Heart right ventricle (tissue), 16 donors: ENCODE measurements at regions not wholly inside any gene's neighbourhood (a gene's known extent, or its start where the extent isn't known, plus 50 kb on each side); places are given as distances from the start of the nearest gene placed in this dataset.

Source experiments
- ATAC-seq, 8 donors: fragments of 200-7000 bp; cut with Tn5 transposase; one replicate each; pipeline ENCODE4 v1.9.1; 2020; ENCODE audit warnings: mild to moderate bottlenecking in 8 of 8, moderate library complexity in 8 of 8, moderate number of reproducible peaks in 1 of 8
- DNase-seq, 2 donors: peaks; one replicate each; pipeline ENCODE4 v3.0.0-alpha.2; 2020
- H3K27ac ChIP-seq, 10 donors: fragments of 200-600 bp; sonication (generic) in 2 of 10; one replicate each; pipeline versions ENCODE4 v1.5.0 to v1.8.0; 2020 to 2022; ENCODE audit warnings: mild to moderate bottlenecking in 3 of 10
- H3K27me3 ChIP-seq, 7 donors: fragments of 200-600 bp; one replicate each; pipeline ENCODE4 v1.8.0; 2021 to 2022; ENCODE audit warnings: mild to moderate bottlenecking in 2 of 7
- H3K36me3 ChIP-seq, 9 donors: fragments of 200-600 bp; sonication (generic) in 1 of 9; one replicate each; pipeline versions ENCODE4 v1.5.0 to v1.8.0; 2020 to 2022; ENCODE audit warnings: mild to moderate bottlenecking in 2 of 9
- H3K4me1 ChIP-seq, 9 donors: fragments of 200-600 bp; sonication (generic) in 1 of 9; one replicate each; pipeline versions ENCODE4 v1.5.0 to v1.8.0; 2020 to 2022; ENCODE audit warnings: mild to moderate bottlenecking in 4 of 9
- H3K4me3 ChIP-seq, 10 donors: fragments of 200-600 bp; sonication (generic) in 2 of 10; one replicate each; pipeline versions ENCODE4 v1.5.0 to v1.8.0; 2020 to 2022; ENCODE audit warnings: mild to moderate bottlenecking in 7 of 10, moderate library complexity in 2 of 10
- H3K9me3 ChIP-seq, 11 donors: fragments of 200-600 bp in 10 of 11; sonication (generic) in 2 of 11; one replicate each; pipeline versions ENCODE4 v1.5.0 to v1.8.0; 2013 to 2022; ENCODE audit warnings: mild to moderate bottlenecking in 2 of 11, control low read depth in 1 of 11, moderate library complexity in 1 of 11
- CTCF ChIP-seq, 9 donors: fragments of 200-600 bp; sonication (generic) in 2 of 9; IDR thresholded peaks; one replicate each; pipeline versions ENCODE4 v1.5.0 to v1.8.0; 2021 to 2022; ENCODE audit warnings: antibody characterized with exemption in 9 of 9, mild to moderate bottlenecking in 5 of 9, moderate library complexity in 1 of 9
- WGBS, 2 donors: extraction: QIAGEN DNeasy Blood & Tissue Kit; methylation state at CpG; one replicate each; pipeline ENCODE4 v1.1.7; 2013; ENCODE audit warnings: inconsistent platforms in 1 of 2; 5-methylcytosine and 5-hydroxymethylcytosine counted together
- intact Hi-C, 10 donors: fragments of 100-400 bp; cut with DNase I; formaldehyde crosslinking; loops; one replicate each; pipeline versions ENCODE4 v1.11.1 to v1.14.2; 2022
- donor health status: Arrhythmogenic right ventricular cardiomyopathy.
- donor health status: ischemic (EF 13 %, LVEDD 7.1; RV severe dilation, severe dysfunction).
- donor health status: healthy with polysubstance abuse.
- donor health status: DM: no; HTN: yes; CAD: no.
- donor health status: DM: no; HTN: no; CAD: no.
- donor health status: ischemic (EF 25% LVEDD 6.9; RV normal size, moderate dysfunction).
- donor health status: ischemic (EF 25% LVEDD 5.7; RV mildly dilated, moderate dysfunction).
- donor health status: healthy.
- donor health status: DM: yes; HTN: yes; CAD: no.
- donor health status: Ischemic cardiomyopathy.
- donor health status: ischemic (EF 35%, LVEDD 5.7; RV mildly dilated, moderate dysfunction).
- donor health status: nonischemic (EF 11% LVEDD 7.7; RV severe dilation, severe dysfunction).
- donor health status: DM: yes; HTN: yes; CAD: no.
- donor health status: PGD.
- donor health status: ischemic (EF 29% LVEDD 5.4; RV normal size, mild dysfunction).
- donor health status: nonischemic (EF 23%, LVEDD 6.1; RV moderate dilation, normal function).

GRCh38 chr18:78247615-78248289 is 731.9 kb upstream of the SALL3 start:
- intact Hi-C loops: no loop called here
- H3K36me3 ChIP-seq: no peaks in the 10 kb centered on the region
- H3K27ac ChIP-seq: no peak overlapping the region
- H3K9me3 ChIP-seq: no peaks in the 10 kb centered on the region
- no peak overlapping the region for H3K4me3 ChIP-seq
- DNase-seq: no peak
- no peaks in the 10 kb centered on the region for H3K4me1 ChIP-seq
- peaks cover 0 to 14% (median 6%) of the 10 kb centered on the region in 7 donors for H3K27me3 ChIP-seq
- WGBS, 2 donors: 83 to 84% methylated on average over 14 of the region's 14 CpGs
- ATAC-seq: no peak
- TF ChIP-seq CTCF (IDR thresholded peaks at IDR 0.05): no peak

DNA sequence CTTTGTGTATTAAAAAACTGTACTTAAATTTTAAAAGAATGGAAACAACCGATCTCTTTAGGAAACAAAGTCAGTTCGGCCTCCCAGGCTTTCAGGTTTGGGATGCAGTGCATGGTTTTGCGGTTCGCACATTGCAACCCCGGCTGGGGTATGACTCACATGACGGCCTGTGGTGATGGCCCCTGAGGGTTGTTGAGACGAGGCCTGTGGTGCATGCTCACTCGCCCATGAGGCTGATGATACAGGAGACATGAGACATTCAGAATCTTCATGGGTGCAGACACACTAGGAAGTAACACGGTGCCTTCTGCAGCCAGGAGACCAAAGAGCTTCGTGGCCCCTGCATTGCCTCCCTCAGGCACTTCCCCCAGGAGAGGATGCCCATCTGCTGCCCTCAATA is 724.6 kb upstream of the SALL3 start:
- TF ChIP-seq CTCF (IDR thresholded peaks at IDR 0.05): no peak
- H3K36me3 ChIP-seq: no peaks in the 10 kb centered on the region
- 89 to 91% methylated on average over 10 of the region's 10 CpGs for WGBS, 2 donors
- H3K9me3 ChIP-seq: no peaks in the 10 kb centered on the region
- DNase-seq (no peak), ATAC-seq (no peak)
- H3K4me1 ChIP-seq: no peaks in the 10 kb centered on the region
- H3K27ac ChIP-seq: no peak overlapping the region
- H3K4me3 ChIP-seq: no peak overlapping the region
- no peaks in the 10 kb centered on the region for H3K27me3 ChIP-seq
- intact Hi-C loops: no loop called here

GRCh38 chr18:78268226-78268988 is 711.2 kb upstream of the SALL3 start:
- ATAC-seq: no peak

DNA sequence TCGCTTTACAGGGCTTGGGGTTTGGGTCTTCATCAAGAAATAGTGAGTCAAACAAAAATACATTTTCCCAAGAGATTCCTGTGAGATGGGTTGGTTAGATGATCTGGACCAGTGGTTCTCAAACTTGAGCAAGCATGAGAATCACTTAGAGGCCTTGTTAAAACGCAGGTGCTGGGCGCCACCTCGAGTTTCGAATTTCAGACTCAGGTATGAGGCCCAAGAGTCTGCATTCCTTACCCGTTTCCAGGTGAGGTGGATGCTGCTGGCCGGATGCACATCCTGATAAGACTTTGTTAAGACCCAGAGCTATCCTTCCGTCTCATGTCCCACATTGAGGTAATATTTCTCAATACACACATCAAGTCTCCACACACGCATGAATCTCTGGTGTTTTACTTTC is 707.8 kb upstream of the SALL3 start:
- Histone ChIP-seq H3K27me3 (no peaks in the 10 kb centered on the region), H3K9me3 (peaks cover 0 to 27% (median 17%) of the 10 kb centered on the region in 11 donors), H3K36me3 (no peaks in the 10 kb centered on the region), H3K4me3 (no peak overlapping the region), H3K4me1 (no peaks in the 10 kb centered on the region), H3K27ac (no peak overlapping the region)
- 86 to 88% methylated on average over 9 of the region's 9 CpGs for WGBS, 2 donors
- ATAC-seq (no peak), DNase-seq (no peak)
- intact Hi-C loops: no loop called here
- no peak for TF ChIP-seq CTCF (IDR thresholded peaks at IDR 0.05)

More at GRCh38 chr18:78268226-78268988, 711.2 kb upstream of the SALL3 start:
- Histone ChIP-seq H3K4me3 (no peak overlapping the region), H3K36me3 (no peaks in the 10 kb centered on the region), H3K27me3 (no peaks in the 10 kb centered on the region), H3K9me3 (peaks cover 0 to 8% (median 4%) of the 10 kb centered on the region in 11 donors), H3K4me1 (no peaks in the 10 kb centered on the region), H3K27ac (no peak overlapping the region)
- TF ChIP-seq CTCF (IDR thresholded peaks at IDR 0.05): no peak
- DNase-seq: no peak
- intact Hi-C loops: no loop called here
- WGBS, 2 donors: 80 to 84% methylated on average over 26 of the region's 26 CpGs
